K562 (cell line): ENCODE measurements at regions not wholly inside any gene's neighbourhood (a gene's known extent, or its start where the extent isn't known, plus 50 kb on each side); places are given as distances from the start of the nearest gene placed in this dataset.

Experiments used
- ATAC-seq: fragments of 200-7000 bp; cut with Tn5 transposase; 3 replicates; pipeline ENCODE4 v1.9.1; 2020; ENCODE audit warnings: moderate library complexity
- BruUV-seq: library from RNA; stranded (reverse); fragments of 400-500 nt; replicated peaks from 2 replicates; lab custom pipeline; 2021; lab: Mats Ljungman, UMichigan
- CTCF ChIA-PET: fragments of 300-600 bp; formaldehyde crosslinking; extraction: SDS; loops from one replicate; lab custom pipeline; 2021; ENCODE audit warnings: low intra/inter-chr PET ratio; lab: Yijun Ruan, JAX
- POLR2A ChIA-PET: fragments of 300-600, 350-650 bp; sonication (Branson Sonifier 250); formaldehyde crosslinking; extraction: SDS; loops from one replicate; lab custom pipeline; 2021; ENCODE audit warnings: antibody characterized with exemption, inconsistent platforms; lab: Yijun Ruan, JAX
- DNase-seq, 4 experiments: peaks; one replicate each; pipeline versions ENCODE4 v3.0.0 to v3.0.0-alpha.2; 2011 to 2018; ENCODE audit warnings: low spot score in 3 of 4, mixed read lengths in 3 of 4; ENCODE audit errors: extremely low read depth in 1 of 4
- FAIRE-seq: peaks from 2 replicates; lab custom pipeline; 2011; peaks lifted over from hg19 to GRCh38; lab: Jason Lieb, UNC
- H2AFZ ChIP-seq: 2 replicates; pipeline ENCODE4 v1.6.0; 2011; ENCODE audit warnings: low read depth, low read length, control low read depth, inconsistent platforms
- H3K27ac ChIP-seq: fragments of 200-600 bp; 3 replicates; pipeline ENCODE4 v1.8.0; 2011; ENCODE audit warnings: low read depth, mild to moderate bottlenecking, control low read depth, inconsistent platforms, low read length, moderate library complexity, mixed read lengths; ENCODE audit errors: extremely low read depth
- H3K27me3 ChIP-seq, 2 experiments: fragments of 300-600 bp in 1 of 2; 2 replicates in 1 of 2; 3 replicates in 1 of 2; pipeline versions ENCODE4 v1.6.0 to v1.8.0; 2011; ENCODE audit warnings: inconsistent platforms in 2 of 2, low read length in 2 of 2, mild to moderate bottlenecking in 1 of 2, mixed read lengths in 1 of 2, moderate library complexity in 1 of 2; ENCODE audit not compliant: control insufficient read depth in 2 of 2, insufficient read depth in 2 of 2
- H3K36me3 ChIP-seq: fragments of 300-600 bp; 3 replicates; pipeline ENCODE4 v1.8.0; 2011; ENCODE audit warnings: mild to moderate bottlenecking, low read length, inconsistent platforms; ENCODE audit not compliant: control insufficient read depth, insufficient read depth
- H3K4me1 ChIP-seq, 2 experiments: fragments of 200-600 bp in 1 of 2; replicated peaks in 1 of 2; 2 replicates in 1 of 2; 3 replicates in 1 of 2; pipeline versions ENCODE4 v1.5.1 to v1.8.0; 2011; ENCODE audit warnings: inconsistent platforms in 2 of 2, low read length in 2 of 2, mild to moderate bottlenecking in 1 of 2, mixed read lengths in 1 of 2, moderate library complexity in 1 of 2; ENCODE audit not compliant: control insufficient read depth in 2 of 2, insufficient read depth in 2 of 2
- H3K4me2 ChIP-seq: 2 replicates; pipeline ENCODE4 v1.6.1; 2011; ENCODE audit warnings: low read length, control low read depth, inconsistent platforms, mixed read lengths; ENCODE audit not compliant: insufficient read depth
- H3K4me3 ChIP-seq: fragments of 200-600 bp; sonication (generic), shearing (Covaris generic); 2 replicates; pipeline ENCODE4 v1.5.1; 2016; ENCODE audit warnings: control low read depth, inconsistent platforms
- H3K79me2 ChIP-seq: fragments of 200-600 bp; 3 replicates; pipeline ENCODE4 v1.8.0; 2011; ENCODE audit warnings: low read length, inconsistent platforms; ENCODE audit not compliant: control insufficient read depth, insufficient read depth
- H3K9ac ChIP-seq, 2 experiments: 2 replicates each; pipeline versions ENCODE4 v1.6.0 to v1.6.1; 2011; ENCODE audit warnings: low read depth in 2 of 2, low read length in 2 of 2, control low read depth in 1 of 2, inconsistent platforms in 1 of 2, mild to moderate bottlenecking in 1 of 2, mixed read lengths in 1 of 2; ENCODE audit not compliant: insufficient read depth in 1 of 2
- H3K9me1 ChIP-seq: one replicate; pipeline ENCODE4 v1.6.0; 2011; ENCODE audit warnings: inconsistent platforms, mild to moderate bottlenecking, low read length, moderate library complexity; ENCODE audit not compliant: control insufficient read depth, insufficient read depth
- H3K9me3 ChIP-seq: replicated peaks from 2 replicates; pipeline ENCODE4 v1.5.1; 2011; ENCODE audit warnings: low read depth, low read length, inconsistent platforms; ENCODE audit not compliant: control insufficient read depth, insufficient read depth
- H4K20me1 ChIP-seq: replicated peaks from 2 replicates; pipeline ENCODE4 v1.6.1; 2011; ENCODE audit warnings: low read length, inconsistent platforms, mixed read lengths; ENCODE audit not compliant: control insufficient read depth, insufficient read depth
- ARHGAP35 ChIP-seq: fragments of 450-650 bp; IDR thresholded peaks from 2 replicates; pipeline ENCODE4 v1.6.1; 2018; ENCODE audit not compliant: partially characterized antibody
- EGR1 ChIP-seq: fragments of 450-650 bp; conservative IDR thresholded peaks from 2 replicates; pipeline ENCODE4 v1.6.1; 2017; ENCODE audit warnings: mild to moderate bottlenecking
- HDAC2 ChIP-seq: fragments of 450-650 bp; IDR thresholded peaks from 2 replicates; pipeline ENCODE4 v1.6.1; 2016; ENCODE audit warnings: mild to moderate bottlenecking
- WGBS: fragments of 100-300 bp; shearing (Covaris generic); methylation state at CpG from one replicate; pipeline ENCODE4 v1.1.6; 2016; ENCODE audit warnings: low coverage, mixed read lengths; ENCODE audit not compliant: insufficient coverage; ENCODE audit errors: missing lambda C conversion rate; 5-methylcytosine and 5-hydroxymethylcytosine counted together
- in situ Hi-C: fragments of 300-500 bp; cut with MboI; formaldehyde crosslinking; loops from 4 replicates; pipeline ENCODE4 v1.15.0; 2018; ENCODE audit warnings: inconsistent platforms, mixed read lengths
- intact Hi-C: fragments of 100-400 bp; cut with micrococcal nuclease; formaldehyde crosslinking; loops from 2 replicates; pipeline ENCODE4 v1.14.2; 2022
- TF ChIP-seq, protein P1 (sequence below): fragments of 250-450 bp; sonication (Bioruptor Pico); IDR thresholded peaks from 2 replicates; pipeline ENCODE4 v1.5.0; 2022; ENCODE audit warnings: mild to moderate bottlenecking
- TF ChIP-seq, protein P2 (sequence below): fragments of 450-650 bp; formaldehyde crosslinking; IDR thresholded peaks from 2 replicates; pipeline ENCODE4 v1.4.0; 2020; ENCODE audit warnings: mild to moderate bottlenecking, moderate library complexity

DNA sequence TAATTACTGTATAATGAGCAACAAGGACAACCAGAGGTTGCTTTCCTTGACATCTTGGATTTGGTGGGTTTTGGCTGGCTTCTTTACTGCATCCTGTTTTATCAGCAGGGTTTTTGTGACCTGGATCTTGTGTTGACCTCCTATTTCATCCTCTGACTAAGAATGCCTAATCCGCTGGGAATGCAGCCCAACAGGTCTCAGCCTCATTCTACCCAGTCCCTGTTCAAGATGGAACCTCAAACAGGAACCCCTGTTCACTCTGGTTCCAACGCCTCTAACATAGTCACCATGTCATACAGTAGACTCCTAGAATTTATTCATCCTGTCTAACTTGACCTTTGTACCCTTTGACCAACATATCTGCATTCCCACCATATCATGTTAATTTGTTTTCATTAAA lies 183.8 kb upstream of the SOX9 start:
- H3K9me3 ChIP-seq: no peaks in the 10 kb centered on the region
- intact Hi-C loops: no loop called here
- POLR2A ChIA-PET: no interaction called here
- H3K27me3 ChIP-seq: no peaks in the 10 kb centered on the region
- H3K9ac ChIP-seq: no peak overlapping the region
- H3K9me1 ChIP-seq: no peaks in the 10 kb centered on the region
- WGBS: 0% methylated on average over 2 of the region's 2 CpGs
- FAIRE-seq (no peak), ATAC-seq (no peak), DNase-seq (no peak)
- in situ Hi-C loops: no loop called here
- no peaks in the 10 kb centered on the region for H3K36me3 ChIP-seq
- H3K4me1 ChIP-seq: no peaks in the 10 kb centered on the region
- no peak overlapping the region for H3K27ac ChIP-seq
- no peak overlapping the region for H2AFZ ChIP-seq
- no peaks in the 10 kb centered on the region for H4K20me1 ChIP-seq
- TF ChIP-seq ARHGAP35 (no peak), EGR1 (no peak), HDAC2 (no peak)
- TF ChIP-seq, protein P1, sequence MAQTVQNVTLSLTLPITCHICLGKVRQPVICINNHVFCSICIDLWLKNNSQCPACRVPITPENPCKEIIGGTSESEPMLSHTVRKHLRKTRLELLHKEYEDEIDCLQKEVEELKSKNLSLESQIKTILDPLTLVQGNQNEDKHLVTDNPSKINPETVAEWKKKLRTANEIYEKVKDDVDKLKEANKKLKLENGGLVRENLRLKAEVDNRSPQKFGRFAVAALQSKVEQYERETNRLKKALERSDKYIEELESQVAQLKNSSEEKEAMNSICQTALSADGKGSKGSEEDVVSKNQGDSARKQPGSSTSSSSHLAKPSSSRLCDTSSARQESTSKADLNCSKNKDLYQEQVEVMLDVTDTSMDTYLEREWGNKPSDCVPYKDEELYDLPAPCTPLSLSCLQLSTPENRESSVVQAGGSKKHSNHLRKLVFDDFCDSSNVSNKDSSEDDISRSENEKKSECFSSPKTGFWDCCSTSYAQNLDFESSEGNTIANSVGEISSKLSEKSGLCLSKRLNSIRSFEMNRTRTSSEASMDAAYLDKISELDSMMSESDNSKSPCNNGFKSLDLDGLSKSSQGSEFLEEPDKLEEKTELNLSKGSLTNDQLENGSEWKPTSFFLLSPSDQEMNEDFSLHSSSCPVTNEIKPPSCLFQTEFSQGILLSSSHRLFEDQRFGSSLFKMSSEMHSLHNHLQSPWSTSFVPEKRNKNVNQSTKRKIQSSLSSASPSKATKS (CRISPR knock-in tag): no peak
- TF ChIP-seq, protein P2, sequence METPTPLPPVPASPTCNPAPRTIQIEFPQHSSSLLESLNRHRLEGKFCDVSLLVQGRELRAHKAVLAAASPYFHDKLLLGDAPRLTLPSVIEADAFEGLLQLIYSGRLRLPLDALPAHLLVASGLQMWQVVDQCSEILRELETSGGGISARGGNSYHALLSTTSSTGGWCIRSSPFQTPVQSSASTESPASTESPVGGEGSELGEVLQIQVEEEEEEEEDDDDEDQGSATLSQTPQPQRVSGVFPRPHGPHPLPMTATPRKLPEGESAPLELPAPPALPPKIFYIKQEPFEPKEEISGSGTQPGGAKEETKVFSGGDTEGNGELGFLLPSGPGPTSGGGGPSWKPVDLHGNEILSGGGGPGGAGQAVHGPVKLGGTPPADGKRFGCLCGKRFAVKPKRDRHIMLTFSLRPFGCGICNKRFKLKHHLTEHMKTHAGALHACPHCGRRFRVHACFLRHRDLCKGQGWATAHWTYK: no peak
- no peaks in the 10 kb centered on the region for H3K79me2 ChIP-seq
- CTCF ChIA-PET: no interaction called here
- no TSS peak for BruUV-seq
- H3K4me3 ChIP-seq: no peak overlapping the region
- H3K4me2 ChIP-seq: no peak overlapping the region
